SW480 (cell line): ENCODE measurements at regions not wholly inside any gene's neighbourhood (a gene's known extent, or its start where the extent isn't known, plus 50 kb on each side); places are given as distances from the start of the nearest gene placed in this dataset.

Experiments
- DNase-seq: peaks from one replicate; pipeline ENCODE4 v3.0.0-alpha.2; 2016; ENCODE audit warnings: low spot score

- DNase-seq, result no peak
Measured at GRCh38 chr5:4941957-4942830, 197.9 kb upstream of the ADAMTS16 start.

DNA sequence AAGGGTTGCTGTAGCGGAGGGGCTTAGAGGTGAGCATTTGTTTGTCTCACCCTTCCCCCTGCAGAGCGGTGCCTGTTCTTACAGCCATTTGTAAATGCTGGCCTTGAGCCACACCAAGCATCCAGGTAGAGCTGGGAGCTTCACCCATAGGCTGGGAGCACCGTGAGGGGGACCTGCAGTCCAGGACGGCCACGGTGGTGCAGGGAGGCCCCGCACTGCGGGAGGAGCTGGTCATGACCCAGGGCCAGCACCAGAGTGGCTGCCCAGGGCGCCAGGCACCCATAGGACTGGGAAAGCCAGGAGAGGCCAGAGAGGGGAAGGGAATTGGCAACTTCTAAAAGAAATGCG lies 197.3 kb upstream of the ADAMTS16 start:
- DNase-seq, result no peak

DNA sequence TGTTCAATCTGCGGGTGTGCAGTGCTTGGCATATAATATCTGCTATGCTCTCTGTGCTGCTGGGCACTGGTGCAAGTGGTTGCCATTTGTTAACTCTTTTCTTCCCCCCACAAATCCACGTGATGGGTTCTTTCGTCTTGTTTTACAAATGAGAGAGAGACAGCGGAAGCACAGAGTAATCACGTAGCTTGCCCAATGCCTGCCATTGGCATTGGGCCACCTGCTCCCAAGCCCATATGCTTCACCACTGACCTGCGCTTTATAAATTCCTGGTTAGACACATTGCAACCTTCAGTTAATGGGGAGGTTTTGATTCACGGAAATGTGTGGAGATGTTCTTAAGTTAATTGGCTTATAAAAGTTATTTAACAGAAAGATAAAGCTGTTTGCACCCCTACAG lies 194.8 kb upstream of the ADAMTS16 start:
- DNase-seq, result no peak

DNA sequence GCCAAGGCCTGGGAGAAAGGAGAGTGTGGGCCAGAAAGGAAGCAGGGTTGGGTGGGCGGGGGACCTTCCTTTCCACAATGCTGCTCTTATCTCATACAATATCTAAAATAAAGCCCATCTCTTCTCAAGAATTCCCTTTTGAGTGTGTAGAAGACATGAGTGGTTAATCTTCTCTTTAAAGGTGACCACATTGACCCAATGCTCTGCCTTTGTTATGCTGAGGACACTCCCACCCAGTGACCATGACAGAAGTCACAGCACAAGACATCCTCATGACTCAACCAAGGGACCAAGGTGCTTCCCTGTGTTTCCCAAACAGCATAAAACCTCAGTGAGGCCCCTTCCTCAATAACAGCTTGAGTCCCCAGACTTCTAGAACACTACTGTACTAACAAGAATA lies 193.0 kb upstream of the ADAMTS16 start:
- no peak for DNase-seq

- no peak for DNase-seq
Measured at GRCh38 chr5:4947893-4948536, 192.1 kb upstream of the ADAMTS16 start.

- DNase-seq, result no peak
Measured at GRCh38 chr5:4949108-4949507, 191.0 kb upstream of the ADAMTS16 start.

DNA sequence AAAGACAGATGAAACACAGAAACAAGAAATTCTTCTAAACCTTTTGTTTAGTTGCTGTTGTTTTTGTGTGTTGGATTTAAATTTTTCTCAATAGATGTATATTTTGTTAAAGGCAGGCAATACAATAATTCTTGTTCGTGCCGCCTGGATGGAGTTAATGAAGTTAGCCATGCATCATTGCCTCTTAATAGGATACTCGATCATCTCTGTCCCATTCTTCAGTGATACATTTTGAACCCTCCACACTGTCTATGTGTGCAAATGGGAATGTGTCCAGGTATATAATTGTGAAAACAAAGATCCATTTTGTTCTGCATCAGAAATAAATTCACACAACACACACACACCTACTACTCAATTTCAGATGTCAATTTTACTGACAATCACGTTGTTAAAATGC lies 186.6 kb upstream of the ADAMTS16 start:
- no peak for DNase-seq

DNA sequence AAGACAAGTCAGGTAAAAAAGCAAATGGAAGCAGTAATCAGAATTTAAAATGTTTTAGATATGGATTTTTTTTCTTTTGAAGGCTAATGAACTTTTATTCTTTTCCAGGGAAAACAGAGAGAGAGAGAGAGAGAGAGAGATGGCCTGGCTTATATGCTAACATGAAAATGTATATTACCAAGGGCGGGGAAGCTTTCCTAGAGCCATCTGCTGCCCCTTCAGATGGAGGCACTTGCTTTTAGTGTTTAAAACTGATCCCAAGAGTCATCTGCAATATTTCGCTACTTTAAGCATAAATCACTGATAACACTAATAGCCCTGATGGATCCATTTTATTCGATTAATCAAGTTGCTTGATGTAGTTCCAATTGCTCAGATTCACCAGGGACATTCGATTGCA lies 186.1 kb upstream of the ADAMTS16 start:
- DNase-seq, result no peak

DNA sequence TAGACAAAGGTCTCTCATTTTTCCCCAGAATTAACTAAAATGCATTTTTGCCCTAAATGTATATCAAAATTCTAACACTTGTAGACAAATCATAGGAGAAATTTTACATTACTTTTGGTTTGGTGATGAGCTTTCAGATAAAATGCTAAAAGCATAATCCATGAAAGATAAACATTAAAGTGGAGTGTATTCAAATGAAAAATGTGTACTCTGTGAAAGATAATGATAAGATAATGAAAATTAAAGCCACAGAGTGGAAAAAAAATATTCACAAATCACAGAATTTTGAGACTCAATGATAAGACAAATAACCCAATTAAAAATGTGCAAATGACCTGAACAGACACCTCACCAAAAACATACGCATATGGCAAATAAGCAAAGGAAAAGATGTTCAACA lies 176.9 kb upstream of the ADAMTS16 start:
- DNase-seq, result no peak

DNA sequence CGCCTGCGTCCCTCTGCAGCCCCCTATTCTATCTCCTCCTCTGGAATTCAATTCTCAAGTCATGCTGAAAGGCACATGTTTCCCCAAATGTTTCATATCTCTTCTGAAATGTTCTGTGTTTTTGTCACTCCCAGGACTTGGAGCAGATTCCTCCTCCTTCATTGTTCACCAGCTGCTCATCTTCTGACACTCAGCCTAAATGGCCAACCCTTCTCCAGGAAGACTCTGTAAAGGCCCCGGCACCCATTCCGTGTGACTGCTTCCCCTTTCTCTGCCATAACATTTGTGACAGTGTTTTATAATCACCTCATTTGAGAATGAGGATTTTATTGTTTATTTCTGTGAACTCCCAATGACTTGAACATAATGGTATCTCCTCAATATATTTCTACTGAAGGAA lies 170.8 kb upstream of the ADAMTS16 start:
- DNase-seq, result no peak

GRCh38 chr5:4970171-4970570 lies 170.0 kb upstream of the ADAMTS16 start:
- DNase-seq, result no peak

- no peak for DNase-seq
Measured at GRCh38 chr5:4976902-4977301, 163.2 kb upstream of the ADAMTS16 start.

- no peak for DNase-seq
Measured at GRCh38 chr5:4977416-4978110, 162.6 kb upstream of the ADAMTS16 start.

- no peak for DNase-seq
Measured at GRCh38 chr5:4980201-4980600, 159.9 kb upstream of the ADAMTS16 start.

GRCh38 chr5:4981608-4982007 lies 158.5 kb upstream of the ADAMTS16 start:
- DNase-seq, result no peak

GRCh38 chr5:4983701-4984100 lies 156.4 kb upstream of the ADAMTS16 start:
- no peak for DNase-seq

- DNase-seq, result no peak
Measured at GRCh38 chr5:4984461-4984860, 155.7 kb upstream of the ADAMTS16 start.

DNA sequence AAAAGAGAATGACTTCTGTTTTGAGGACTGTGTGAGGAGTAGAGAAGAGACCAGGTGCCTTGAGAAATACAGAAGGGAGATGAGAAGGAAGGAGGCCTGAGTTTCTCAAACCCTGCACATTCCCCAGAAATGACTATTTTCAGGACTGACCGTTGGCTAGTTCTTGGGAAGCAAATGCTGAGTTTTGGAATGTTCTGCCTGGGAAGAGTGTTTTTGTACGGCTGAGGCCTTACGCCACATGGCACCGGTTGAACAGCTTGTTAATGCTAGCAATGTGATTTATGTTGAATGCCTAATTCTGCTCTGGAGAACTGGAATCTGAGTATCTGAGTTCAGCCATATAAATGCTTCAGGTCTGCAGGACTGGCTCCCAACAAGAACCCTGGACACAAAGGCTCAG lies 152.7 kb upstream of the ADAMTS16 start:
- no peak for DNase-seq

- DNase-seq, result no peak
Measured at GRCh38 chr5:4989118-4989517, 151.0 kb upstream of the ADAMTS16 start.

GRCh38 chr5:4990017-4990416 lies 150.1 kb upstream of the ADAMTS16 start:
- no peak for DNase-seq

- DNase-seq, result no peak
Measured at GRCh38 chr5:4990462-4990861, 149.7 kb upstream of the ADAMTS16 start.

DNA sequence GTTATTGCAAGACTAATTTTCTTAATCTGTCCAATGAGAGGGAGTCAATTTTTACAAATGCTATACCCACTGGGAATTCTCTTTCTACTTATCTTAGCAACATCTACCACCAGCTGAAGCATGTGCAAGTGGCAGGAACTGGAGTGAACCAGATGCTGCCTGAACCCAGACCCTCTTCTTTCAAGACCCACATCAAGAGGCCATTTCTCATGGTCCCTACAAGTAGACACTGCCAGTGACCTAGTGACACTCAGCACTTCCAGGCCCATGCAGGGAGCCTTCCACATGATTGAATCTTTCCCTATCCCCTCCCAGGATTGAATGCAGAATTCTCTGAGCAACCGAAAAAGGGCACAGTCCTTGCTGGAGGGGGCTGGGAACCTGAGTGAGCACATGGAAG lies 148.2 kb upstream of the ADAMTS16 start:
- no peak for DNase-seq

- peak; percentile 45 for DNase-seq
Measured at GRCh38 chr5:4995014-4995413, 145.1 kb upstream of the ADAMTS16 start.
